ENCODE measurements at regions not wholly inside any gene's neighbourhood (a gene's known extent, or its start where the extent isn't known, plus 50 kb on each side); places are given as distances from the start of the nearest gene placed in this dataset.

DNA sequence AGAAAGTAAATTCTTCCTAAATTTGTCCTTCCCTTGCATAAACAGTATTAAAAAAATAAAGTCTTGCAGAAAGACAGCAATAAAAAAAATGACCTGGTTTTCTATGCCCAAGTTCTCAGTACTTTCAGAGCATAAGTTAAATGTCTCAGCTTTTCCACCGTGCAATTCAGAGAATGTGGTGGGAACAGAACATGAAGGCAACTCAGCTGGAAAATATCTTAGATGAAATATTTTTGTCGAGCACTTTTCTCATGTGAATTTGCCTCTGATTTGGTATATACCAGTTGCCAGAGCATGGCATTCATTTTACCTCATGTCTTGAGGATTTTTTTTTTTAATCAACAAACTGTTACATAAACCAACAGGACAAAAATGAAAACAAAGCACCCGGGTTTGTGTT lies 176.1 kb downstream of the CETN3 start:
- POLR2A ChIA-PET: interaction anchor here (0.7 kb wide), 1 partner anchor 1412 kb away, joined by 3 read pairs; no protein-coding TSS in a partner anchor
- H3K4me1 ChIP-seq (ENCODE audit: insufficient read depth, low read length, poor library complexity, severe bottlenecking): no peaks in the 10 kb centered on the region
- no peak overlapping the region for H3K4me3 ChIP-seq (ENCODE audit: low read depth, low read length, poor library complexity, severe bottlenecking)
- TF ChIP-seq EZH2phosphoT487 (IDR thresholded peaks at IDR 0.05; ENCODE audit: borderline replicate concordance, low read depth, low read length): no peak
- TF ChIP-seq, protein P1, sequence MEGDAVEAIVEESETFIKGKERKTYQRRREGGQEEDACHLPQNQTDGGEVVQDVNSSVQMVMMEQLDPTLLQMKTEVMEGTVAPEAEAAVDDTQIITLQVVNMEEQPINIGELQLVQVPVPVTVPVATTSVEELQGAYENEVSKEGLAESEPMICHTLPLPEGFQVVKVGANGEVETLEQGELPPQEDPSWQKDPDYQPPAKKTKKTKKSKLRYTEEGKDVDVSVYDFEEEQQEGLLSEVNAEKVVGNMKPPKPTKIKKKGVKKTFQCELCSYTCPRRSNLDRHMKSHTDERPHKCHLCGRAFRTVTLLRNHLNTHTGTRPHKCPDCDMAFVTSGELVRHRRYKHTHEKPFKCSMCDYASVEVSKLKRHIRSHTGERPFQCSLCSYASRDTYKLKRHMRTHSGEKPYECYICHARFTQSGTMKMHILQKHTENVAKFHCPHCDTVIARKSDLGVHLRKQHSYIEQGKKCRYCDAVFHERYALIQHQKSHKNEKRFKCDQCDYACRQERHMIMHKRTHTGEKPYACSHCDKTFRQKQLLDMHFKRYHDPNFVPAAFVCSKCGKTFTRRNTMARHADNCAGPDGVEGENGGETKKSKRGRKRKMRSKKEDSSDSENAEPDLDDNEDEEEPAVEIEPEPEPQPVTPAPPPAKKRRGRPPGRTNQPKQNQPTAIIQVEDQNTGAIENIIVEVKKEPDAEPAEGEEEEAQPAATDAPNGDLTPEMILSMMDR (conservative IDR thresholded peaks at IDR 0.05; ENCODE audit: low read length): no peak
- H3K4me2 ChIP-seq (ENCODE audit: low read length): no peak overlapping the region
- H3K9me3 ChIP-seq (ENCODE audit: low read length): no peaks in the 10 kb centered on the region
- no peak for DNase-seq (ENCODE audit: low spot score)
- no peaks in the 10 kb centered on the region for H3K79me2 ChIP-seq (ENCODE audit: insufficient read depth, low read depth, low read length)
- intact Hi-C loops (cut with micrococcal nuclease; ENCODE audit: unreplicated experiment): no loop called here
- no peak overlapping the region for H2AFZ ChIP-seq (ENCODE audit: low read length)
- no peaks in the 10 kb centered on the region for H3K9me2 ChIP-seq (ENCODE audit: insufficient read depth, low read length)
- H3K27ac ChIP-seq (ENCODE audit: low read depth, low read length, poor library complexity, severe bottlenecking): no peak overlapping the region
- no peaks in the 10 kb centered on the region for H3K36me3 ChIP-seq (ENCODE audit: insufficient read depth, low read length)
- H4K20me1 ChIP-seq (ENCODE audit: insufficient read depth, low read length): no peaks in the 10 kb centered on the region
- no TSS peak for BruUV-seq (replicated peaks)
- CTCF ChIA-PET (ENCODE audit: unreplicated experiment): no interaction called here

DNA sequence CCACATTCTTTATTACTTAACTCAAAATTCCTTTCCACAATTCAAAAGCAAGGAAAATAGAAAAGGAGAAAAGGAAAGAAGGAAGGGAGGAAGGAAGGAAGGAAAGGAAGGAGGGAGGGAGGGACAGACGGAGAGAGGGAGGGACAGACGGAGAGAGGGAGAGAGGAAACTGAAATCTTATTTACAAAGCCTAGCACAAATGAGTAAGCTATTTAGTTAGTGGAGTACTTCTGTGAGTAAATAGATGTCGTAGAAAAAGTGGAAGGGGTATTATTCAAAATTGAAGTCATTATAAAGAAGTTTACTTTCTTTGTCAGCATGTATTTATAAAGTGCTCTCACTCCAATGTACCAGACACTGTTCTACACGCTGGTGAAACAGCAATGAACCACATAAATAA lies 177.9 kb downstream of the CETN3 start:
- no TSS peak for BruUV-seq (replicated peaks)
- H3K4me1 ChIP-seq (ENCODE audit: insufficient read depth, low read length, poor library complexity, severe bottlenecking): no peaks in the 10 kb centered on the region
- no peak overlapping the region for H3K27ac ChIP-seq (ENCODE audit: low read depth, low read length, poor library complexity, severe bottlenecking)
- no peak overlapping the region for H2AFZ ChIP-seq (ENCODE audit: low read length)
- no peaks in the 10 kb centered on the region for H3K9me3 ChIP-seq (ENCODE audit: low read length)
- CTCF ChIA-PET (ENCODE audit: unreplicated experiment): no interaction called here
- H3K9me2 ChIP-seq (ENCODE audit: insufficient read depth, low read length): no peaks in the 10 kb centered on the region
- H3K4me3 ChIP-seq (ENCODE audit: low read depth, low read length, poor library complexity, severe bottlenecking): no peak overlapping the region
- intact Hi-C loops (cut with micrococcal nuclease; ENCODE audit: unreplicated experiment): no loop called here
- H3K79me2 ChIP-seq (ENCODE audit: insufficient read depth, low read depth, low read length): no peaks in the 10 kb centered on the region
- H3K4me2 ChIP-seq (ENCODE audit: low read length): no peak overlapping the region
- H4K20me1 ChIP-seq (ENCODE audit: insufficient read depth, low read length): no peaks in the 10 kb centered on the region
- no peaks in the 10 kb centered on the region for H3K36me3 ChIP-seq (ENCODE audit: insufficient read depth, low read length)
- POLR2A ChIA-PET: interaction anchor here (0.6 kb wide), 1 partner anchor 456 kb away, joined by 3 read pairs; no protein-coding TSS in a partner anchor
- TF ChIP-seq, protein P1 (conservative IDR thresholded peaks at IDR 0.05; ENCODE audit: low read length): no peak
- no peak for TF ChIP-seq EZH2phosphoT487 (IDR thresholded peaks at IDR 0.05; ENCODE audit: borderline replicate concordance, low read depth, low read length)
- DNase-seq (ENCODE audit: low spot score): no peak

DNA sequence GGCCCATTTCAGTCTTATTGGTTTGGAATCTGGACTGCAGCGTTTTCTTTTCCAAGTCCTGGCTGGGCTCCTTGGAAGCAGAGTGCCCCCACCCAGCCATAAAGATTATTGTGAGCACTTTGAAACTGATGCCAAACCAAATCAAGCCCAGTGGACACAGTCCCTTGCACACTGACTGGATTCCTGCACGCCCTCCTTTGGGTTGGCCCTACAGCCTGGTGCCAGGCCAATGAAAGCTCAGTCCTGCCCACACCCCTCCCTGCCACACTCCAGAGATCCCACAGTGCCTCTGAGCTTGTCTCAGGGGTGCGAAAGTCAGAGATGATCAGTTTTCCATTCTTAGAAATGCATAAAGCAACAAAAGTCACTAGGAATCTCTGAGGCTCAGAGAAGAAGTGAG lies 181.9 kb downstream of the CETN3 start:
- POLR2A ChIA-PET: no interaction called here
- no peak for TF ChIP-seq EZH2phosphoT487 (IDR thresholded peaks at IDR 0.05; ENCODE audit: borderline replicate concordance, low read depth, low read length)
- TF ChIP-seq, protein P1 (conservative IDR thresholded peaks at IDR 0.05; ENCODE audit: low read length): no peak
- H3K27ac ChIP-seq (ENCODE audit: low read depth, low read length, poor library complexity, severe bottlenecking): no peak overlapping the region
- H3K4me2 ChIP-seq (ENCODE audit: low read length): no peak overlapping the region
- no peaks in the 10 kb centered on the region for H3K9me3 ChIP-seq (ENCODE audit: low read length)
- CTCF ChIA-PET (ENCODE audit: unreplicated experiment): no interaction called here
- H3K9me2 ChIP-seq (ENCODE audit: insufficient read depth, low read length): no peaks in the 10 kb centered on the region
- H2AFZ ChIP-seq (ENCODE audit: low read length): no peak overlapping the region
- no peak overlapping the region for H3K4me3 ChIP-seq (ENCODE audit: low read depth, low read length, poor library complexity, severe bottlenecking)
- H3K79me2 ChIP-seq (ENCODE audit: insufficient read depth, low read depth, low read length): no peaks in the 10 kb centered on the region
- H4K20me1 ChIP-seq (ENCODE audit: insufficient read depth, low read length): no peaks in the 10 kb centered on the region
- H3K4me1 ChIP-seq (ENCODE audit: insufficient read depth, low read length, poor library complexity, severe bottlenecking): no peaks in the 10 kb centered on the region
- no peaks in the 10 kb centered on the region for H3K36me3 ChIP-seq (ENCODE audit: insufficient read depth, low read length)
- BruUV-seq (replicated peaks): no TSS peak
- no peak for DNase-seq (ENCODE audit: low spot score)
- intact Hi-C loops (cut with micrococcal nuclease; ENCODE audit: unreplicated experiment): no loop called here

Data from OCI-LY7 (cell line).